IMR-90 (cell line): ENCODE measurements at regions not wholly inside any gene's neighbourhood (a gene's known extent, or its start where the extent isn't known, plus 50 kb on each side); places are given as distances from the start of the nearest gene placed in this dataset.

Experiments used
- ATAC-seq: fragments of 200-7000 bp; cut with Tn5 transposase; 2 replicates; pipeline ENCODE4 v1.9.1; 2020; ENCODE audit warnings: low read depth, mild to moderate bottlenecking, moderate library complexity
- BruUV-seq: library from RNA; stranded (reverse); fragments of 400-500 nt; replicated peaks from 2 replicates; lab custom pipeline; 2021; lab: Mats Ljungman, UMichigan
- CTCF ChIA-PET: fragments of 300-600 bp; formaldehyde crosslinking; extraction: SDS; loops from one replicate; lab custom pipeline; 2021; ENCODE audit warnings: antibody characterized with exemption; lab: Yijun Ruan, JAX
- POLR2A ChIA-PET: fragments of 300-600 bp; sonication (Branson Sonifier 250); formaldehyde crosslinking; loops from one replicate; lab custom pipeline; 2022; ENCODE audit warnings: antibody characterized with exemption; ENCODE audit not compliant: unreplicated experiment; lab: Charles Lee
- DNase-seq: peaks from one replicate; pipeline ENCODE4 v3.0.0; 2013
- H2AFZ ChIP-seq: replicated peaks from 2 replicates; pipeline ENCODE3; 2013; ENCODE audit warnings: low read length, mild to moderate bottlenecking; ENCODE audit not compliant: poor library complexity
- H2AK5ac ChIP-seq: 2 replicates; pipeline ENCODE4 v1.6.1; 2013; ENCODE audit warnings: low read depth, low read length, inconsistent platforms
- H2AK9ac ChIP-seq: replicated peaks from 2 replicates; pipeline ENCODE3; 2013; ENCODE audit warnings: mild to moderate bottlenecking, low read depth, low read length, moderate library complexity; ENCODE audit not compliant: poor library complexity
- H2BK120ac ChIP-seq: 2 replicates; pipeline ENCODE4 v1.6.1; 2013; ENCODE audit warnings: low read depth, low read length, inconsistent platforms
- H2BK15ac ChIP-seq: 3 replicates; pipeline ENCODE4 v1.6.1; 2013; ENCODE audit warnings: low read depth, low read length, inconsistent platforms
- H2BK20ac ChIP-seq: 2 replicates; pipeline ENCODE4 v1.6.1; 2013; ENCODE audit warnings: low read depth, mild to moderate bottlenecking, inconsistent platforms, low read length, moderate library complexity
- H2BK5ac ChIP-seq: 2 replicates; pipeline ENCODE4 v1.6.1; 2013; ENCODE audit warnings: mild to moderate bottlenecking, low read depth, low read length, inconsistent platforms; ENCODE audit not compliant: poor library complexity, severe bottlenecking
- H3K14ac ChIP-seq: replicated peaks from 2 replicates; pipeline ENCODE4 v1.6.1; 2013; ENCODE audit warnings: low read depth, low read length, inconsistent platforms
- H3K18ac ChIP-seq: 2 replicates; pipeline ENCODE4 v1.6.1; 2013; ENCODE audit warnings: low read depth, low read length, control low read depth
- H3K23ac ChIP-seq: 2 replicates; pipeline ENCODE4 v1.6.1; 2013; ENCODE audit warnings: low read depth, low read length, inconsistent platforms
- H3K27ac ChIP-seq: 2 replicates; pipeline ENCODE4 v1.5.1; 2013; ENCODE audit warnings: mild to moderate bottlenecking, control low read depth, low read length; ENCODE audit not compliant: insufficient read depth
- H3K27me3 ChIP-seq: 2 replicates; pipeline ENCODE4 v1.6.1; 2013; ENCODE audit warnings: low read length; ENCODE audit not compliant: control insufficient read depth, insufficient read depth
- H3K36me3 ChIP-seq: 2 replicates; pipeline ENCODE4 v1.6.1; 2013; ENCODE audit warnings: low read length, mixed read lengths; ENCODE audit not compliant: control insufficient read depth, insufficient read depth
- H3K4ac ChIP-seq: 2 replicates; pipeline ENCODE4 v1.6.1; 2013; ENCODE audit warnings: low read depth, low read length, inconsistent platforms
- H3K4me1 ChIP-seq: 2 replicates; pipeline ENCODE4 v1.6.1; 2013; ENCODE audit warnings: low read length, mixed read lengths; ENCODE audit not compliant: control insufficient read depth, insufficient read depth
- H3K4me2 ChIP-seq: 2 replicates; pipeline ENCODE4 v1.6.1; 2013; ENCODE audit warnings: low read depth, mild to moderate bottlenecking, control low read depth, low read length, moderate library complexity
- H3K4me3 ChIP-seq: 2 replicates; pipeline ENCODE4 v1.5.1; 2013; ENCODE audit warnings: low read depth, mild to moderate bottlenecking, control low read depth, low read length, moderate library complexity; ENCODE audit not compliant: insufficient read depth
- H3K56ac ChIP-seq: 2 replicates; pipeline ENCODE4 v1.6.1; 2013; ENCODE audit warnings: low read length, inconsistent platforms; ENCODE audit not compliant: insufficient read depth; ENCODE audit errors: extremely low read depth
- H3K79me1 ChIP-seq, 2 experiments: 2 replicates each; pipeline ENCODE4 v1.6.1; 2013; ENCODE audit warnings: low read length in 2 of 2, inconsistent platforms in 1 of 2, low read depth in 1 of 2
- H3K9ac ChIP-seq: 2 replicates; pipeline ENCODE4 v1.6.1; 2013; ENCODE audit warnings: low read depth, low read length, control low read depth
- H3K9me1 ChIP-seq: 2 replicates; pipeline ENCODE4 v1.6.1; 2013; ENCODE audit warnings: low read length, inconsistent platforms; ENCODE audit not compliant: insufficient read depth
- H3K9me3 ChIP-seq: 2 replicates; pipeline ENCODE4 v1.6.1; 2013; ENCODE audit warnings: low read length; ENCODE audit not compliant: control insufficient read depth, insufficient read depth
- H4K20me1 ChIP-seq: 2 replicates; pipeline ENCODE4 v1.6.1; 2013; ENCODE audit warnings: low read length, inconsistent platforms; ENCODE audit not compliant: insufficient read depth
- H4K5ac ChIP-seq: 2 replicates; pipeline ENCODE4 v1.6.1; 2013; ENCODE audit warnings: mild to moderate bottlenecking, low read depth, low read length, control low read depth
- H4K8ac ChIP-seq, 2 experiments: 2 replicates each; pipeline ENCODE4 v1.6.1; 2013; ENCODE audit warnings: low read depth in 2 of 2, low read length in 2 of 2, control low read depth in 1 of 2, inconsistent platforms in 1 of 2
- H4K91ac ChIP-seq: 2 replicates; pipeline ENCODE4 v1.6.1; 2013; ENCODE audit warnings: low read depth, low read length, inconsistent platforms; ENCODE audit not compliant: insufficient read depth
- BHLHE40 ChIP-seq: fragments of 150-350 bp; IDR thresholded peaks from 2 replicates; pipeline ENCODE4 v1.6.1; 2016; ENCODE audit warnings: mild to moderate bottlenecking, low read depth, low read length
- CEBPB ChIP-seq: IDR thresholded peaks from 2 replicates; pipeline ENCODE4 v1.6.1; 2012; ENCODE audit warnings: low read depth, low read length, improper control_type of control experiment
- CHD1 ChIP-seq: IDR thresholded peaks from 2 replicates; pipeline ENCODE4 v1.6.1; 2012; ENCODE audit warnings: low read depth, low read length, improper control_type of control experiment
- CTCF ChIP-seq: conservative IDR thresholded peaks from 2 replicates; pipeline ENCODE4 v1.5.1; 2012; ENCODE audit warnings: mild to moderate bottlenecking, low read depth, low read length, improper control_type of control experiment
- FOS ChIP-seq: fragments of 150-350 bp; IDR thresholded peaks from 2 replicates; pipeline ENCODE4 v1.6.1; 2016; ENCODE audit warnings: low read depth, low read length
- MAFK ChIP-seq: IDR thresholded peaks from 2 replicates; pipeline ENCODE4 v1.6.1; 2012; ENCODE audit warnings: low read depth, low read length, improper control_type of control experiment
- RCOR1 ChIP-seq: IDR thresholded peaks from 2 replicates; pipeline ENCODE4 v1.6.1; 2012; ENCODE audit warnings: mild to moderate bottlenecking, low read length, improper control_type of control experiment; ENCODE audit not compliant: insufficient replicate concordance
- dilution Hi-C: fragments of 300-500 bp; cut with HindIII; formaldehyde crosslinking; loops from one replicate; pipeline ENCODE4 v1.14.3; 2018; ENCODE audit warnings: low sequenced_read_pairs; ENCODE audit not compliant: unreplicated experiment
- in situ Hi-C: fragments of 300-500 bp; cut with MboI; formaldehyde crosslinking; loops from 3 replicates; pipeline ENCODE4 v1.14.3; 2019; ENCODE audit warnings: low sequenced_read_pairs, inconsistent platforms, mixed read lengths
- intact Hi-C: fragments of 100-400 bp; cut with micrococcal nuclease; formaldehyde crosslinking; loops from 2 replicates; pipeline ENCODE4 v1.10.0; 2022

GRCh38 chr13:76621705-76622104 is 264.5 kb downstream of the KCTD12 start:
- H2AK9ac ChIP-seq, result no peak overlapping the region
- H3K4me1 ChIP-seq, result no peaks in the 10 kb centered on the region
- H2BK120ac ChIP-seq, result no peak overlapping the region
- peaks cover 10% of the 10 kb centered on the region for H3K27me3 ChIP-seq
- CTCF ChIA-PET, result no interaction called here
- intact Hi-C loops (no loop called here), in situ Hi-C loops (no loop called here), dilution Hi-C loops (no loop called here)
- H3K4me3 ChIP-seq, result no peak overlapping the region
- no peaks in the 10 kb centered on the region for H3K9me1 ChIP-seq
- no peak overlapping the region for H2BK5ac ChIP-seq
- no peak overlapping the region for H3K9ac ChIP-seq
- H4K91ac ChIP-seq, result no peak overlapping the region
- H4K20me1 ChIP-seq, result no peaks in the 10 kb centered on the region
- H3K4me2 ChIP-seq, result no peak overlapping the region
- no peak overlapping the region for H3K27ac ChIP-seq
- ATAC-seq, result no peak
- H2AK5ac ChIP-seq, result no peak overlapping the region
- H2BK15ac ChIP-seq, result no peak overlapping the region
- no peak overlapping the region for H2BK20ac ChIP-seq
- TF ChIP-seq CHD1, result no peak
- no peak for TF ChIP-seq CEBPB
- TF ChIP-seq FOS, result no peak
- no peak for TF ChIP-seq RCOR1
- no peak for TF ChIP-seq CTCF
- TF ChIP-seq MAFK, result no peak
- no peak for TF ChIP-seq BHLHE40
- H3K9me3 ChIP-seq, result no peaks in the 10 kb centered on the region
- H3K56ac ChIP-seq, result no peak overlapping the region
- no peaks in the 10 kb centered on the region for H3K36me3 ChIP-seq
- no peak overlapping the region for H2AFZ ChIP-seq
- no peak overlapping the region for H3K4ac ChIP-seq
- no peak for DNase-seq
- POLR2A ChIA-PET, result no interaction called here
- H3K23ac ChIP-seq, result no peak overlapping the region
- no peaks in the 10 kb centered on the region for H3K79me1 ChIP-seq
- no peak overlapping the region for H3K18ac ChIP-seq
- no TSS peak for BruUV-seq
- H4K8ac ChIP-seq, result no peak overlapping the region
- no peak overlapping the region for H4K5ac ChIP-seq
- H3K14ac ChIP-seq, result no peak overlapping the region
